ENCODE measurements at regions not wholly inside any gene's neighbourhood (a gene's known extent, or its start where the extent isn't known, plus 50 kb on each side); places are given as distances from the start of the nearest gene placed in this dataset.
A peak's percentile ranks its signal among the peaks of the same experiment; 100 is the strongest.
"Not testable (repeated sequence)": the region's sequence is repeated elsewhere in the genome, so short reads cannot be mapped to it uniquely, and the experiment has no call there.

GRCh38 chr2:84132370-84132769, 326.7 kb downstream of the SUCLG1 start:
- DNase-seq (ENCODE audit: low spot score) = no peak

GRCh38 chr2:84131278-84131830, 327.7 kb downstream of the SUCLG1 start:
- DNase-seq (ENCODE audit: low spot score) = no peak

- DNase-seq (ENCODE audit: low spot score) = no peak
Measured at GRCh38 chr2:84129018-84129417, 330.1 kb downstream of the SUCLG1 start.

GRCh38 chr2:84127812-84128211, 331.3 kb downstream of the SUCLG1 start:
- DNase-seq (ENCODE audit: low spot score) = not testable (repeated sequence)

GRCh38 chr2:84126530-84126929, 332.6 kb downstream of the SUCLG1 start:
- no peak for DNase-seq (ENCODE audit: low spot score)

GRCh38 chr2:84126084-84126483, 333.0 kb downstream of the SUCLG1 start:
- no peak for DNase-seq (ENCODE audit: low spot score)

GRCh38 chr2:84116143-84116542, 342.9 kb downstream of the SUCLG1 start:
- DNase-seq (ENCODE audit: low spot score) = no peak

- no peak for DNase-seq (ENCODE audit: low spot score)
Measured at GRCh38 chr2:84115173-84115857, 343.8 kb downstream of the SUCLG1 start.

GRCh38 chr2:84103816-84104527, 355.1 kb downstream of the SUCLG1 start:
- not testable (repeated sequence) for DNase-seq (ENCODE audit: low spot score)

GRCh38 chr2:84102274-84102673, 356.8 kb downstream of the SUCLG1 start:
- DNase-seq (ENCODE audit: low spot score) = no peak

GRCh38 chr2:84088656-84089055, 370.4 kb downstream of the SUCLG1 start:
- DNase-seq (ENCODE audit: low spot score) = no peak

GRCh38 chr2:84085562-84085961, 373.5 kb downstream of the SUCLG1 start:
- no peak for DNase-seq (ENCODE audit: low spot score)

GRCh38 chr2:84084856-84085255, 374.2 kb downstream of the SUCLG1 start:
- no peak for DNase-seq (ENCODE audit: low spot score)

- DNase-seq (ENCODE audit: low spot score) = no peak
Measured at GRCh38 chr2:84083984-84084383, 375.1 kb downstream of the SUCLG1 start.

- no peak for DNase-seq (ENCODE audit: low spot score)
Measured at GRCh38 chr2:84078471-84078870, 380.6 kb downstream of the SUCLG1 start.

GRCh38 chr2:84077496-84077895, 381.6 kb downstream of the SUCLG1 start:
- DNase-seq (ENCODE audit: low spot score) = peak; percentile 35

- DNase-seq (ENCODE audit: low spot score) = no peak
Measured at GRCh38 chr2:84071050-84071449, 388.0 kb downstream of the SUCLG1 start.

GRCh38 chr2:84065857-84066256, 393.2 kb downstream of the SUCLG1 start:
- DNase-seq (ENCODE audit: low spot score) = no peak

GRCh38 chr2:84057917-84058560, 401.0 kb downstream of the SUCLG1 start:
- DNase-seq (ENCODE audit: low spot score) = no peak

- no peak for DNase-seq (ENCODE audit: low spot score)
Measured at GRCh38 chr2:84055816-84056215, 403.3 kb downstream of the SUCLG1 start.

GRCh38 chr2:84054577-84054976, 404.5 kb downstream of the SUCLG1 start:
- DNase-seq (ENCODE audit: low spot score) = not testable (repeated sequence)

- DNase-seq (ENCODE audit: low spot score) = no peak
Measured at GRCh38 chr2:84052913-84053312, 406.2 kb downstream of the SUCLG1 start.

- no peak for DNase-seq (ENCODE audit: low spot score)
Measured at GRCh38 chr2:84052043-84052442, 407.0 kb downstream of the SUCLG1 start.

All from GM03348 (cell line).